Posterior cingulate gyrus (tissue), 11 donors: ENCODE measurements at regions not wholly inside any gene's neighbourhood (a gene's known extent, or its start where the extent isn't known, plus 50 kb on each side); places are given as distances from the start of the nearest gene placed in this dataset.

Experiments used
- DNase-seq, 10 donors: peaks; one replicate each; pipeline versions ENCODE4 v3.0.0 to v3.0.0-alpha.2; 2020 to 2021; ENCODE audit warnings: mixed read lengths in 3 of 10
- intact Hi-C: fragments of 100-400 bp; cut with DNase I; formaldehyde crosslinking; loops from one replicate; pipeline ENCODE4 v1.15.1; 2023

GRCh38 chr4:15130441-15130840 is 128.2 kb downstream of the CPEB2 start:
- intact Hi-C loops, result no loop called here
- peak in 9 of 10 donors; percentile 35 to 91 (median 53) for DNase-seq

DNA sequence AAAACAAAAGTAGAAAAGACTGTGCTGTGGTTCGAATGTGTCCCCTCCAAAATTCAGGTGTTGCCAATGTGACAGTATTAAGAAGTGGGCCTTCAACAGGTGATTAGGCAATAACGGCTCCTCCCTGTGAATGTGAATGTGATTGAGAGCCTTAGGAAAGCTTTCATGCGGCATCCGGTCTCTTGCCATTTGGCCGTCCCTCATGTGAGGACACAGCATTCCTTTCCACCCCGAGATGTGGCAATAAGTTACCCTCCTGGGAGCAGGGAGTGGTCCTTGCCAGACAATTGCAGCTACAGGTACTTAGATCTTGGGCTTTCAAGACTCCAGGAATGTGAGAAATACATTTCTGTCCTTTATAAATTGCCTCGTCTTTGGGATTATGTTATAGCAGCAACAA is 129.3 kb downstream of the CPEB2 start:
- intact Hi-C loops, result no loop called here
- DNase-seq, result no peak

DNA sequence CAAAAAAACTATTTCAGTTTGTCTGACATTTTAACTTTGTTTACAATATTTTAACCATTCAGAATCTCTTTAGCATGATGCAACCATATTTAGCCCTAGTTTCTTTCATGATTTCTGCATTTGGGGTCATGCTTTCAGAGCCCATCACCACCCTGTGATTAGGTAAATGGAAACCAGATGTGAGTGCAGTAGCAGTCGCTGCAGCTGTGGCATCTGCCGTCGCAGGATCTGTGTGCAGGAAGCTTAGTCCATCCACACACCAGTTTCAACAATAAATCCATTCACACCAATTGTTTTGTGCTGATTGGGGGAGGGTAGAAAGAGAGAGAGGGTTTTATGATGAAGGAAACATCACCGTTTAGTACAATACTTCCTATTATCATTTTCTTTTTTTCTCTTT is 130.5 kb downstream of the CPEB2 start:
- peak in 5 of 10 donors; percentile 52 to 94 (median 66) for DNase-seq
- intact Hi-C loops, result loop anchor here (2.0 kb wide), 1 partner anchor 14 kb away; no protein-coding TSS in a partner anchor

DNA sequence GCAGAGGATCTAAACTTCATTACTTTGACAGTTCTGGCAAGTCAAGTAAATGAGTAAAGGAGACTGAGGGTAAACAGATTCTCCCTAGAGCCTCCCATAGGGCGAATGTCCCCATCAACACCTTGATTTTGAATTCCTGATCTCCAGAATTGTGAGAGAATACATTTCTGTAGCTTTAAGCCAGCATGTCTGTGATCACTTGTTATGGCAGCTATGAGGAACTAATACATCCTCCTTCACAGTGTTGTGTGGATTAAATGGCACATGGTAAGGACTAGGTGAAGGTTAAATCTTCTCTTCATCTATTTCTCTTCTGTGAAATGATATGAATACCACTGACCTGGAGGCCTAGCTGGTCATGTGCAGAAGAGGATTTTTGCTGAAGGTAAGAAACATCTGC is 137.3 kb downstream of the CPEB2 start:
- intact Hi-C loops, result no loop called here
- no peak for DNase-seq

DNA sequence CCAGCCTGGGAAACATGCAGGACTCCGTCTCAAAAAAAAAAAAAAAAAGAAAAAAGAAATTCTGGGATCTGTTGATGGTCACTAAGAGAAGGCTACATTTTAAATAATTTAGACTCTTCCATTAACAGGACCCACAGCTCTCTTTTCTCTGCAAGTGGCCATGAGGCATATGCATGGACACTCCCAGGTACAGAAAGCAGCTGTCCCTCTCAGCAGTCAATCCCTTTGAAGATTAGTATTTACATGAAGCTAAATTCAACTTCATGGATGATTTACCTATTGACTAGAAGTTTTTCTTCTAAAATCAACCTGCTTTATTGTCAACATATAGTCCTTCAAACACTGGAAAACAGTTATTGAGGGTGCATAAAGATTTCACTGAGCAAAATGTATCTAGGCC is 139.9 kb downstream of the CPEB2 start:
- intact Hi-C loops, result loop anchor here (5.0 kb wide), 1 partner anchor 40 kb away; no protein-coding TSS in a partner anchor
- DNase-seq, result no peak

DNA sequence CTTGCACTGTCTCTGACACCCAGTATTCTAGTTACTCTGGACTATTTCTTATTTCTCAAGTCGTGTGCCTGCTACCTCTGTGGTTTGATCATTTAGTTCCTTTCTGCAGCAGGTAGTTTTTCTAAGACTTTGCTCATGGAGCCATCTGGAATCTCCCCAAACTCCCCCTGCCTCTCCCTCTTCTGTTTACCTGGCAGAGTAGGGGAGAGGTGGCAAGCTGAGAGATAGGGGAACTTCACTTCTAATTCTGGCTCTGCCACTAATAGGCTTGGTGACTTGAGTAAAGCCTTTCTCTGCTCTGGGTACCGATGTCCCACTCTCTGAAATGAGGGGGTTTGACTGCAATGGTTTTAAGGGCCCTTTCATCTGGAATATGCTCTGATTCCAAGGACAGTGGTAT is 141.3 kb downstream of the CPEB2 start:
- no peak for DNase-seq
- intact Hi-C loops, result loop anchor here (5.0 kb wide), 1 partner anchor 41 kb away; no protein-coding TSS in a partner anchor

DNA sequence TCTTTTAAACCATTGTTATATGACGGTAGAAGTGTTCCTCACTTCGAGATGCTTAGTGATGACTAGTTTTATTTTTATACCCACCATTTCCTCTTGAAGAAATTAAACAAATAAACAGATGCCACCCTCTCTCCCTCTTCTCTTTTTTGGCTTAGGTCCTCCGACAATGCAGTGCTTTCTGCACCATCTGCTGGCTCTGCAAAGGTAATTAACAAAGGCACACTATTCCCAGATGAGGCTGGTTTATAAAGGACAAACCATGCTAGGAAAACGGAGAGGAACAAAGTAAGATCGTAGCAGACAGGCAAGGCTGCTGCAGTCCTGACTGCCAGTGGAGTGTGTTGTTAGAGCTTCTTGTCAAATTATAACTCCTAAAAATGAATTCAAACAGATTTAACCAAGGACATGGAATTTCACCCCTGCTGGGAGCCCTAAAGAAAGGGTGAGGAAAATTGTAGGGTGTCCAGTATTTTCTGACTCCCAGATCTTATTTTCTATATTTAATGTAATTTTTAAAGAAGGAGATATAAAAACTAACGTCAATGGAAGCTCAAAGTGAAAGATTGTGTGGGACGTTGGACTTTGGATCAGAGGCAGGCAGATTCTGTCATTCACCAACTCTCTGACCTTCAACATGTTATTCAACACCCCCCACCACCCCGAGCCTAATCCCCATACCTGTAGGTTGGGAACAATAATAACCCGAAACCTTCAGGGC is 142.1 kb downstream of the CPEB2 start:
- DNase-seq, result no peak
- intact Hi-C loops, result loop anchor here (5.0 kb wide), 1 partner anchor 42 kb away; no protein-coding TSS in a partner anchor

- intact Hi-C loops, result loop anchor here (5.0 kb wide), 1 partner anchor 43 kb away; no protein-coding TSS in a partner anchor
- DNase-seq, result no peak
Measured at GRCh38 chr4:15144967-15145295, 142.7 kb downstream of the CPEB2 start.

DNA sequence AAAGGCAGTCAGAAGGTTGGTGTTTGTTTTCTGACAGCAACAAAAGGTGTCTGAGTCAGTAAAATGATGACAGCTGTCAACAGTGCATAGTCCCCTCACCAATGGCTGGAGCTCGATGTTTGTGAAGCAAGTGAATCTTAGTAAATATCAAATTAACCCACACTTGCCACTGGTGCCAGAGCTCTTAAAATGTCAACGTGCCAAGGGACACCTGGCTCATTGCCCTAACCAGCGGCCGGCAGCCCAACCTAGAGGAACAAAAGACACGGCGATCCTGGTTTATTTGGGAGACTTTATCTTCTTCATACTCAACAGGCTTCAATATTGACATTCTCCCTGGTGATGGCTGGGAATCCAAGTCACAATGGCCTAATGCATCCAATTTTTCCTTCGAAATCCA is 143.4 kb downstream of the CPEB2 start:
- intact Hi-C loops, result loop anchor here (2.0 kb wide), 1 partner anchor 13 kb away; no protein-coding TSS in a partner anchor
- no peak for DNase-seq

DNA sequence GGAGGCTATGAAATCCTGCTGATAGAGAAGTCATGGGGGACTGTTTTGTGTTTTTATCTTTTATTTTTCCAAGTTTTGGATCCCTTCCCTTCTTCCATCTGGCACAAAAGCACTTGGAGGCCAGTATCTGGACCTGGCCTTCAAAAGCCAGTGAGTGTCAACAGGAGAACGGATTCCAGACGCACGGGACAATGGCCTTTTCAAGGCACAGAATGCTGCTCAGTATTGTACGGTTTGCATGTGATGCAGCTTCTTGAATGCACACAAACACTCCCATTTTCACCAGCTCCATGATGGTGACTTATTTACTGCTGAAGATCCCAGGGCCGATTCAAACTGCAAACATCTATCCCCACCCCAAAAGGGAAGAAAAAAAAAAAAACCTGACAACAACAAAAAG is 145.4 kb downstream of the CPEB2 start:
- peak in 8 of 10 donors; percentile 41 to 94 (median 64) for DNase-seq
- intact Hi-C loops, result loop anchor here (2.0 kb wide), 1 partner anchor 15 kb away; no protein-coding TSS in a partner anchor

DNA sequence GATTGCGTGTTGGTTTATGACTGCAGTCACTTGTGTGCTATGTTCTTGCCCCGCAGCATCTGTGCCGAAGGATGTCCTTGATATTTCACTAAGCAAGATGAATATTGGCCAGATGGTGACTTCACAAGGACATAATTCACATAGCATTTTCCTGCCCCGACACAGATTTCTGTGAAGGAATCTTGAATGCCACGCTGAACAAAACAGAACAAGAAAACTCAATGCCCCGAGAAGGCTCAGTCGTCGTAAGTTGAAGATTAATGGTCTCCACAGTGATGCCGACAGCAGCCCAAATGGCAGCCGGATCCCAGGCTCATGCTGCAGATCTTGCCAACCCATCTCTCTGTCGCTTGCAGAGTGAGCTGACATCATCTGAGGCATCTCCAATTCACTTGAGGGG is 145.9 kb downstream of the CPEB2 start:
- peak in 2 of 10 donors; percentile 66 to 83 for DNase-seq
- intact Hi-C loops, result no loop called here

GRCh38 chr4:15148691-15149090 is 146.4 kb downstream of the CPEB2 start:
- intact Hi-C loops, result no loop called here
- no peak for DNase-seq

DNA sequence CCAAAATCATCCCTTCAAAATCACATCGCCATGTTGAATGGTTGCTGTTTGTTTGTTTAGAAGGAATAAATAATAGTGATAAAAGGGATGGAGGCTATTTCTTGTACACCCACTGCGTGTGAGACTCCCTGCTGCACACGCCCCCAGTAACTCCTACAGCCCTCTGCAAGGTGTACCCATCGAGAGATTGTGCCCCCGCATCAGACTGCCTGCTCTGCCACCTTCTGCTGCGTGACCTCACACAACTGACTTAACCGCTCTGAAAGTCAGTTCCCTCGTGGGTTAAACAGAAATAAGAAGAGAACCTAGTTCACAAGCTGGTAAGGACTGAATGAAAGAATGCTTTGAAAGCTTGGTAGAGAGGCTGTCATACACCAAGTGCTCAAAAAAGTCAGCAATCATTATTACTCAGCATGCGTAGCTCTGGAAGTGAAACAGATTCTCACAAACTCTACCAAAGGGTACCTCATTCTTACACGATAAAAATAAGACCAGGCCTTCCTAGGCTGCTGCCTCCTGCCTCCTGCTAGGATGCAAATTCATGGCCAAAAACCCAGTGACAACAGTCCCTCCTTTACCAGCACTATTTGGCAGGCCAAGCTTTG is 147.1 kb downstream of the CPEB2 start:
- intact Hi-C loops, result no loop called here
- DNase-seq, result no peak

GRCh38 chr4:15149839-15150592 is 147.7 kb downstream of the CPEB2 start:
- intact Hi-C loops, result loop anchor here (5.0 kb wide), 1 partner anchor 148 kb away; the partner anchor contains the start of gene CPEB2
- peak; percentile 80 to 98 (median 88) for DNase-seq

DNA sequence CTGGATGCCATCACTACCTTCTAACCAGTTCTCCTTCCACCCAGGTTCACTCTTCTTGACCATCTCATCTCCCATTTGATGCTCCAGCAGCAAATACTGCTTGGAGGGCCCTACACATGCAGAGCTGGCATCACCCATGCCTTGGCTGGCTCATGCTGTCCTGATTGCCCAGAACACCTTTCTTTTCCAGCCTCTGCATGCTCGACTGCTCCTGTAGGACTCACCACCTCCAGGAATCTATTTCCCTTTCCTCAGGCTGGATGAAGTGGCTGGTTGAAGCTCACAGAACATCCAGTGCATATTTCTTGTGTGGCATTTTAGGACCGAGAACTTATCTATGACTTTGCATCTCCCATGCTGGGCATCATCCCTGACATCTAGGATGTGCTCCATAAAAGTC is 148.3 kb downstream of the CPEB2 start:
- intact Hi-C loops, result loop anchor here (5.0 kb wide), 1 partner anchor 148 kb away; the partner anchor contains the start of gene CPEB2
- no peak for DNase-seq

DNA sequence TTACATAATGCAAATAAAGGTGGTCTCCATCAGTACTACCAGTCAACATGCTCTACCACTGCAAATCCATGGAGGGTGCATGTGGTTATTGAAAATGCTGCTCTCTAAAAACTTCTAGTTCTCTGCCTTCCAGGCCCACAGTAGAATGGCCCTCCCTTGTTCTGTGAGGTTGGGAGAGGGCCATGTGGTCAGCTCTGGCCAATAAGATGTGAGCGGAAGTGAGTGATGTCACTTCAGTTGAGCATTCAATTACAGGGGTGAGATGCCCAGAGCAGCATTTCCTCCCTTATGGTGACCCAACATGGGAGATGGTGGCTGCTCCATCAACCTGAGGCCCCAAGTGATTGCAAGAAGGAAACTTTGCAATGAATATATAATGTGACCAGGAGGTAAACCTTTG is 148.8 kb downstream of the CPEB2 start:
- no peak for DNase-seq
- intact Hi-C loops, result loop anchor here (5.0 kb wide), 1 partner anchor 149 kb away; the partner anchor contains the start of gene CPEB2

DNA sequence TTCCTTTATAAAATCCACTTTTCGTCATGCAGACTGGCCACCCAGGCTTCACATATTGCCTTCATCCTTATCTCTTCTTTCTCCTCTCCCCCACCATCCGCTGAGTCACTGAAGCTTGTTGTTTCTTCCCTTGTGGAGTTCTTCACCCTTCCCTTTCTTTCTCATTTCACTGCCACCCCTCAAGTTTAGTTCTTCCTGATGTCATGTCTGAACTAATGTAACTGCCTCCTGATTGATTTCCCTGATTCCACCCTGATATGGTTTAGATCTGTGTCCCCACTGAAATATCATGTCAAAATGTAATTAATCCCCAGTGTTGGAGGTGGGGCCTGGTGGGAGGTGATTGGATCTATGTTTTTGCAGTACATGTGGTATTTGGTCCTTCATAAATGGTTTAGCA is 151.4 kb downstream of the CPEB2 start:
- no peak for DNase-seq
- intact Hi-C loops, result loop anchor here (5.0 kb wide), 1 partner anchor 151 kb away; the partner anchor contains the start of gene CPEB2

GRCh38 chr4:15158406-15159091 is 156.3 kb downstream of the CPEB2 start:
- intact Hi-C loops, result no loop called here
- DNase-seq, result no peak

DNA sequence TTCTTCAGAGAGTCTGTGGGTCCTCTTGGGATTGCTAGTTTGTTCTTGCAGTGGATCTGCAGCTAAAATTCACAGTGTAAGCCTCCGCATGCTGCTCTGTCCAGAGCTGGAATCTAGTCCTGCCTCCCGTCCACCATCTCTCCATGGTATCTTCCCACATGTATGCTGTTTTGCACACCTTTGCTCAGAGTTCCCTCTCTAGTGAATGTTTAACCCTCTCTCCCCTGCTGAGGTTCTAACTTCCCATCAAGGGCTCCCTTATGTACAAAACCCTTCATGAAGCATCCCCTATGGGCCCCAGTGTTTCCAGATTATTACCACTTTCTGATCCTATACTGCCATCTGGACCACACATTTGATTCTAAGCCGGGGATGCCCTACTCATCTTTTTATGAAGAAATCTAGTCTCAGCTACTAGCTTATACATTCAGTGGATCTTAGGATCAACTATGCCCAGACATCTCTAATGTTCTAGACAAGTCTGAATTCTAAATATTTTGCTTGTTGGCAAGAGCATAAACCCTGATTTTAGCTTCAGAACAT is 157.3 kb downstream of the CPEB2 start:
- DNase-seq, result no peak
- intact Hi-C loops, result loop anchor here (5.0 kb wide), 1 partner anchor 282 kb away; no protein-coding TSS in a partner anchor

DNA sequence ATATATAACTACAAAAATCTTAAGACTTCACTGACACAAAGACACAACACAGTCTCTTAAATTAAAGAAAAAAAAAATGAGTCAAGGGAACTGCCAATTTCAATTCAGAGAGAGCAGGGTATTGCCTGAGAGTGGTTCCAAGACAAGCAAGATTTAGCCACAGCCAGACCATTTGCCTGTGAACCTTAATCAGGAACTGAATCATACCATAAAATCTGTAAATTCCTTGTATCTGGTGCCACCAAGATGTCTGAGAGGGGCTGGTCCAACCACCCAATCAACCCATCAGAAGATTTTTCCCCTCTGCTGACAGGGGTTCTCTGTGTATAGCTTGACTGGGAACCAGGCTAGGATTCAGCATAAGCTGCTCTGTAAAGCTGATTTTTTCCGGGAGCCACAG is 159.2 kb downstream of the CPEB2 start:
- DNase-seq, result no peak
- intact Hi-C loops, result loop anchor here (5.0 kb wide), 1 partner anchor 284 kb away; no protein-coding TSS in a partner anchor
